Loucy (cell line): ENCODE measurements at regions not wholly inside any gene's neighbourhood (a gene's known extent, or its start where the extent isn't known, plus 50 kb on each side); places are given as distances from the start of the nearest gene placed in this dataset.

Source experiments
- EZH2phosphoT487 ChIP-seq: fragments of 200-600 bp; IDR thresholded peaks from 2 replicates; pipeline ENCODE4 v1.6.1; 2018; ENCODE audit warnings: antibody characterized with exemption, mild to moderate bottlenecking, moderate library complexity, borderline replicate concordance
- TF ChIP-seq, protein P1 (sequence below): fragments of 200-600 bp; sonication (generic); conservative IDR thresholded peaks from 2 replicates; pipeline ENCODE4 v1.5.1; 2014; ENCODE audit warnings: mild to moderate bottlenecking, antibody characterized with exemption, low read length

DNA sequence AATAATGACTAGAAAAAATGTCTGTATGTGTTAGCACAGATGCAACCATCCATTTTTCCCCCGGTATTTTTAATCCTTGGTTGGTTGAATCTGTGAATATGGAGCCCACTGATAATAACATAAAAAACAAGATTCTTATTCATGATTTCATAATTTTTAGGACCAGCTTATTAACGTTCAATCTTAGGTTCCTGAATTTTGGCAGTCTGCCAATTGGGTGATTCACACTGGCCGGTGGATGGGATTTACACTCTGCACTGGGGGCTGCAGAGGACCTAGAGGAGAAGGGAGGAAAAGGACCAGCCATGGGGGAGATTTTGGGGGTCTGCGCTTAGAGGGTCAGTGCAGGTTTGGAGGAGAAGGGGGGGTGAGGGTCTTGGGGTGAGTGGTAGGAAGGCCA is 327.9 kb downstream of the ACTR3B start:
- TF ChIP-seq, protein P1, sequence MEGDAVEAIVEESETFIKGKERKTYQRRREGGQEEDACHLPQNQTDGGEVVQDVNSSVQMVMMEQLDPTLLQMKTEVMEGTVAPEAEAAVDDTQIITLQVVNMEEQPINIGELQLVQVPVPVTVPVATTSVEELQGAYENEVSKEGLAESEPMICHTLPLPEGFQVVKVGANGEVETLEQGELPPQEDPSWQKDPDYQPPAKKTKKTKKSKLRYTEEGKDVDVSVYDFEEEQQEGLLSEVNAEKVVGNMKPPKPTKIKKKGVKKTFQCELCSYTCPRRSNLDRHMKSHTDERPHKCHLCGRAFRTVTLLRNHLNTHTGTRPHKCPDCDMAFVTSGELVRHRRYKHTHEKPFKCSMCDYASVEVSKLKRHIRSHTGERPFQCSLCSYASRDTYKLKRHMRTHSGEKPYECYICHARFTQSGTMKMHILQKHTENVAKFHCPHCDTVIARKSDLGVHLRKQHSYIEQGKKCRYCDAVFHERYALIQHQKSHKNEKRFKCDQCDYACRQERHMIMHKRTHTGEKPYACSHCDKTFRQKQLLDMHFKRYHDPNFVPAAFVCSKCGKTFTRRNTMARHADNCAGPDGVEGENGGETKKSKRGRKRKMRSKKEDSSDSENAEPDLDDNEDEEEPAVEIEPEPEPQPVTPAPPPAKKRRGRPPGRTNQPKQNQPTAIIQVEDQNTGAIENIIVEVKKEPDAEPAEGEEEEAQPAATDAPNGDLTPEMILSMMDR: no peak
- TF ChIP-seq EZH2phosphoT487: no peak
